HepG2 (cell line): ENCODE measurements at regions not wholly inside any gene's neighbourhood (a gene's known extent, or its start where the extent isn't known, plus 50 kb on each side); places are given as distances from the start of the nearest gene placed in this dataset.

ENCODE experiments used
- ATAC-seq: fragments of 200-7000 bp; cut with Tn5 transposase; 3 replicates; pipeline ENCODE4 v1.9.1; 2020; ENCODE audit warnings: mild to moderate bottlenecking, moderate library complexity
- BruUV-seq: library from RNA; stranded (reverse); fragments of 400-500 nt; replicated peaks from 2 replicates; lab custom pipeline; 2021; lab: Mats Ljungman, UMichigan
- CTCF ChIA-PET: fragments of 300-600 bp; formaldehyde crosslinking; extraction: SDS; loops from one replicate; lab custom pipeline; 2021; ENCODE audit warnings: low total read pairs, inconsistent platforms, low intra/inter-chr PET ratio; lab: Yijun Ruan, JAX
- POLR2A ChIA-PET: fragments of 350-600 bp; sonication (Branson Sonifier 250); formaldehyde crosslinking; loops from one replicate; lab custom pipeline; 2020; ENCODE audit warnings: antibody characterized with exemption, inconsistent platforms; lab: Yijun Ruan, JAX
- DNase-seq: peaks from one replicate; pipeline ENCODE4 v3.0.0-alpha.2; 2015; ENCODE audit warnings: low spot score
- FAIRE-seq: peaks from 3 replicates; lab custom pipeline; 2011; peaks lifted over from hg19 to GRCh38; lab: Jason Lieb, UNC
- H2AFZ ChIP-seq: one replicate; pipeline ENCODE4 v1.6.1; 2011; ENCODE audit warnings: low read length, inconsistent platforms
- H3K27ac ChIP-seq: fragments of 300-600 bp; 3 replicates; pipeline ENCODE4 v1.8.0; 2011; ENCODE audit warnings: mixed run types, mild to moderate bottlenecking, mixed read lengths, low read length, inconsistent platforms; ENCODE audit not compliant: insufficient read depth; ENCODE audit errors: extremely low read length
- H3K27me3 ChIP-seq, 2 experiments: fragments of 200-600 bp in 1 of 2; 2 replicates in 1 of 2; 3 replicates in 1 of 2; pipeline versions ENCODE4 v1.6.0 to v1.8.0; 2011; ENCODE audit warnings: low read length in 2 of 2, mild to moderate bottlenecking in 2 of 2, moderate library complexity in 2 of 2, inconsistent platforms in 1 of 2; ENCODE audit not compliant: insufficient read depth in 2 of 2, control insufficient read depth in 1 of 2
- H3K36me3 ChIP-seq, 2 experiments: fragments of 200-600 bp in 1 of 2; replicated peaks in 1 of 2; 2 replicates in 1 of 2; 3 replicates in 1 of 2; pipeline versions ENCODE4 v1.5.1 to v1.8.0; 2011; ENCODE audit warnings: low read length in 2 of 2, inconsistent platforms in 1 of 2; ENCODE audit not compliant: insufficient read depth in 2 of 2, control insufficient read depth in 1 of 2
- H3K4me1 ChIP-seq: 2 replicates; pipeline ENCODE4 v1.5.1; 2012; ENCODE audit warnings: low read length, inconsistent platforms; ENCODE audit not compliant: insufficient read depth
- H3K4me2 ChIP-seq: 2 replicates; pipeline ENCODE4 v1.6.0; 2011; ENCODE audit warnings: low read depth, low read length, inconsistent platforms
- H3K4me3 ChIP-seq, 3 experiments: fragments of 200-600 bp in 1 of 3; sonication (generic), shearing (Covaris generic) in 1 of 3; replicated peaks in 1 of 3; 2 replicates each; pipeline ENCODE4 v1.5.1; 2011 to 2016; ENCODE audit warnings: low read length in 3 of 3, inconsistent platforms in 2 of 3, low read depth in 2 of 3, mild to moderate bottlenecking in 2 of 3, control low read depth in 1 of 3, mixed read lengths in 1 of 3; ENCODE audit not compliant: insufficient read depth in 1 of 3
- H3K79me2 ChIP-seq: one replicate; pipeline ENCODE4 v1.6.1; 2011; ENCODE audit warnings: low read length, inconsistent platforms; ENCODE audit not compliant: insufficient read depth
- H3K9ac ChIP-seq: 2 replicates; pipeline ENCODE4 v1.6.0; 2011; ENCODE audit warnings: mild to moderate bottlenecking, low read depth, low read length, inconsistent platforms; ENCODE audit not compliant: insufficient read depth
- H3K9me3 ChIP-seq: 2 replicates; pipeline ENCODE4 v1.5.1; 2012; ENCODE audit warnings: mild to moderate bottlenecking, low read length
- H4K20me1 ChIP-seq: 2 replicates; pipeline ENCODE4 v1.6.0; 2011; ENCODE audit warnings: inconsistent platforms, mild to moderate bottlenecking, low read length, moderate library complexity; ENCODE audit not compliant: insufficient read depth
- CAMTA2 ChIP-seq: sonication (generic); formaldehyde crosslinking; IDR thresholded peaks from 2 replicates; pipeline ENCODE4 v1.4.0; 2020; ENCODE audit warnings: mild to moderate bottlenecking, missing genetic modification reagents, borderline replicate concordance
- ZIK1 ChIP-seq: sonication (generic); formaldehyde crosslinking; IDR thresholded peaks from 2 replicates; pipeline ENCODE4 v1.5.0; 2020; ENCODE audit warnings: mild to moderate bottlenecking, low read depth, missing genetic modification reagents, borderline replicate concordance
- ZNF318 ChIP-seq: sonication (generic); formaldehyde crosslinking; IDR thresholded peaks from 2 replicates; pipeline ENCODE4 v1.4.0; 2020; ENCODE audit warnings: mild to moderate bottlenecking, missing genetic modification reagents
- in situ Hi-C: cut with HindIII; loops from 2 replicates; pipeline ENCODE4 v1.10.0; 2017; ENCODE audit warnings: low pct_unique_long_range_greater_than_20kb; ENCODE audit not compliant: extremely low pct_ligation_motif_present
- intact Hi-C: fragments of 100-400 bp; cut with micrococcal nuclease; formaldehyde crosslinking; loops from one replicate; pipeline ENCODE4 v1.10.0; 2022; ENCODE audit not compliant: unreplicated experiment
- TF ChIP-seq, protein P1 (sequence below), 2 experiments: IDR thresholded peaks; 2 replicates each; pipeline ENCODE4 v1.6.1; 2011 to 2012; ENCODE audit warnings: low read length in 2 of 2, borderline replicate concordance in 1 of 2, low read depth in 1 of 2, mild to moderate bottlenecking in 1 of 2, moderate library complexity in 1 of 2

DNA sequence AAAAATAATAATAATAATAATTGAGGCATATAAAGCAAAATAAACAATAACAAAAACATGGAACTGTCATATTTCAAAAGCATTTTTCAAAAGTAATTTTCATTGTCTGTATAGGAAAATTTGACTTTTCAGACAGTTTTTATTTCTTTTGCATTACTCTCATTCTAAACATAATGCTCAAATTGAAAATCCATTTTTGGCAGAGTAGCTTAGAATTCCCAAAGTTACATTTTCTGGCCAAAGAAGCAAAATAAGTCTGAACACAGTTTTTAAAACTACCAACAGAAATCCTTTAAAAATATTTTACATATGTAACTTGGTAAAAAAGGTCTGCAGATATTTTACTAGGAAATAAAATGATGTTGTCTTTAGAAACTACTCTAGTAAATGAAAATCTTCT, 535.4 kb downstream of the ANKRD7 start:
- Histone ChIP-seq H3K4me3 (no peak overlapping the region), H3K9ac (no peak overlapping the region), H3K36me3 (no peaks in the 10 kb centered on the region), H3K27ac (no peak overlapping the region), H2AFZ (no peak overlapping the region), H3K79me2 (no peaks in the 10 kb centered on the region), H3K9me3 (no peaks in the 10 kb centered on the region), H3K27me3 (no peaks in the 10 kb centered on the region), H3K4me1 (no peaks in the 10 kb centered on the region), H4K20me1 (no peaks in the 10 kb centered on the region), H3K4me2 (no peak overlapping the region)
- DNase-seq, result no peak
- intact Hi-C loops, result no loop called here
- CTCF ChIA-PET, result no interaction called here
- POLR2A ChIA-PET, result no interaction called here
- in situ Hi-C loops, result no loop called here
- FAIRE-seq, result no peak
- TF ChIP-seq ZIK1 (CRISPR knock-in tag) (no peak), CAMTA2 (CRISPR knock-in tag) (no peak), ZNF318 (CRISPR knock-in tag) (no peak)
- TF ChIP-seq, protein P1, sequence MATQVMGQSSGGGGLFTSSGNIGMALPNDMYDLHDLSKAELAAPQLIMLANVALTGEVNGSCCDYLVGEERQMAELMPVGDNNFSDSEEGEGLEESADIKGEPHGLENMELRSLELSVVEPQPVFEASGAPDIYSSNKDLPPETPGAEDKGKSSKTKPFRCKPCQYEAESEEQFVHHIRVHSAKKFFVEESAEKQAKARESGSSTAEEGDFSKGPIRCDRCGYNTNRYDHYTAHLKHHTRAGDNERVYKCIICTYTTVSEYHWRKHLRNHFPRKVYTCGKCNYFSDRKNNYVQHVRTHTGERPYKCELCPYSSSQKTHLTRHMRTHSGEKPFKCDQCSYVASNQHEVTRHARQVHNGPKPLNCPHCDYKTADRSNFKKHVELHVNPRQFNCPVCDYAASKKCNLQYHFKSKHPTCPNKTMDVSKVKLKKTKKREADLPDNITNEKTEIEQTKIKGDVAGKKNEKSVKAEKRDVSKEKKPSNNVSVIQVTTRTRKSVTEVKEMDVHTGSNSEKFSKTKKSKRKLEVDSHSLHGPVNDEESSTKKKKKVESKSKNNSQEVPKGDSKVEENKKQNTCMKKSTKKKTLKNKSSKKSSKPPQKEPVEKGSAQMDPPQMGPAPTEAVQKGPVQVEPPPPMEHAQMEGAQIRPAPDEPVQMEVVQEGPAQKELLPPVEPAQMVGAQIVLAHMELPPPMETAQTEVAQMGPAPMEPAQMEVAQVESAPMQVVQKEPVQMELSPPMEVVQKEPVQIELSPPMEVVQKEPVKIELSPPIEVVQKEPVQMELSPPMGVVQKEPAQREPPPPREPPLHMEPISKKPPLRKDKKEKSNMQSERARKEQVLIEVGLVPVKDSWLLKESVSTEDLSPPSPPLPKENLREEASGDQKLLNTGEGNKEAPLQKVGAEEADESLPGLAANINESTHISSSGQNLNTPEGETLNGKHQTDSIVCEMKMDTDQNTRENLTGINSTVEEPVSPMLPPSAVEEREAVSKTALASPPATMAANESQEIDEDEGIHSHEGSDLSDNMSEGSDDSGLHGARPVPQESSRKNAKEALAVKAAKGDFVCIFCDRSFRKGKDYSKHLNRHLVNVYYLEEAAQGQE (IDR thresholded peaks at IDR 0.05; ENCODE audit: borderline replicate concordance in 1 of 2, low read depth in 1 of 2, low read length in 2 of 2), result no peak
- no TSS peak for BruUV-seq
- ATAC-seq, result no peak
